ENCODE measurements at regions not wholly inside any gene's neighbourhood (a gene's known extent, or its start where the extent isn't known, plus 50 kb on each side); places are given as distances from the start of the nearest gene placed in this dataset.
A peak's percentile ranks its signal among the peaks of the same experiment; 100 is the strongest.
"Not testable (repeated sequence)": the region's sequence is repeated elsewhere in the genome, so short reads cannot be mapped to it uniquely, and the experiment has no call there.

DNA sequence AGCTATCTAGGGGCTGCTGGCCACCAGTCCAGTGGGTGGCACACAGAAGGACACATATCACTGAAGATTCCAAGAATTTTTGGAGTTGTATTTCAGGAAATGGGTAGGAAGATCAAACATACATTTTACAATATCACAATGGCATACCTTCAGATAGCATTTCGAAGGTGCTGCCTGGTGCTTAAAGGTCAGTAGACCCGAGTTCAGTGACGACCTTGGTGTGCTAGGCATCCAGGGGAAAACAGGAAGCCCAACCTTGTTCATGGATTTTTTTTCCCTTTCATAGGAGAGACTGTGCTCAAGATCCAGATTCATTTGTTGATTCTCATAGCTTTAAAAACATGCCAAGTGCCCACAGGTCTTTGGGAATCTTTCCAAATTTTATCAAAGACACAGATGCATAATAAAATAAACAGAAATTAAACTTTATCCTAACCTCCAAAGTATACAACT, 51.0 kb upstream of the RCBTB2 start:
- DNase-seq, result no peak

DNA sequence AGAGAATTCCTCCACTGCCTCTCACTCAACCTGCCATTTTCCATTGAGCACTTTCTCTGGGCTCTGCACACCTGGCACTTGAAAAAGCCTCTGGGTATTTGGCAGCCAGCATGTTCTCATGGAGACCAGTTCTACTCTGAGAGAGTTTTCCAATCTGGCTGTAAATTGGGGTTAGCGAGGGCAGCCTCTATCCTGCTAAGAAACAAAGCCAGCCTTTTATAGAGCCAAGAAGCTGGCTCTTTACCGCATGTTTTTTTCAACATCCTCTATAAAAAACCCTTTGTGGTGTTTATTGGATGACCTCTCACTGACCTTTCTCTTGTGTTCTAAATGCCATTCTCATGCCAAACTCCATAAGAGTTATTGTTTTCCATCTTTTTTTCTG, 52.6 kb upstream of the RCBTB2 start:
- DNase-seq, result no peak

DNA sequence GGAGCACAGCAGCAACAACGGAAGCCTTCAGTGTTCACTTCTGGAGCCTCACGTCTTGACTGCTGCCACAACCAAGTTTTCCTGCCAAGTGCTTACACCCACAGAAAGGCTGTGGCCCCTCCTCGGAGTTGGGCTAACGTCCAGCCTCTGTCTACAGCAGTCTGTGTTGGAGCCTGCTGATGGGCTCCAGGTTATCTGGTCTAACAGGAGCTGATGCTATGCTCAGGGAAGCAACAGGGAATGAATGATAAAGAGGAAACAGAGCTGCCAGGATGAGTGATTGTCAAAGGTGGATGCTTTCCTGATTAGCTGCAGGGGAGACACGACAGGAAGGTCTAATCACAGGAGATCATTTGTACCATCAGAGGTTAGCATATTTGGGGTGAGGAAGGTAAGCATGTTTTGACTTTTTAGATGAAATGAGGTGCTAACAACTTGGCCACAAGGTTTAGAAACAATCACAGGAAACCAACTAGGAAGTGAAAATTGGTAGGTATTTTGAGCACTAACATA, 53.8 kb upstream of the RCBTB2 start:
- DNase-seq, result no peak

DNA sequence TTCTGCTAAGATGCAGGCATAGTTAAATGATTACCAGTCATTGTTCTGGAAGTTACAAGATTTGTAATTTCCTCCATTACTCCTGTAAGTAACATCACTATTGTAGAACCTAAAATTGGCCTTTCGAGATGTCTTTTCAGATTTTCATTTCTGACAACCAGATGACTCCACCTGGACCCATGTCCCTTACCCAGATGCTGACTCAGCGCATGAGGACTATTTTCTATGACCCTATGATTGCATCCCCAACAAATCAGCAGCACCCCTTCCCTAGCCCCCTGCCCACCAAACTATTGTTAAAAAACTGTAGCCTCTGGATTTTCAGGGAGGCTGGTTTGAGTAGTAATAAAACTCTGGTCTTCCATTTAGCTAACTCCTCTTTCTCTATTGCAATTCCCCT, 55.2 kb upstream of the RCBTB2 start:
- no peak for DNase-seq

DNA sequence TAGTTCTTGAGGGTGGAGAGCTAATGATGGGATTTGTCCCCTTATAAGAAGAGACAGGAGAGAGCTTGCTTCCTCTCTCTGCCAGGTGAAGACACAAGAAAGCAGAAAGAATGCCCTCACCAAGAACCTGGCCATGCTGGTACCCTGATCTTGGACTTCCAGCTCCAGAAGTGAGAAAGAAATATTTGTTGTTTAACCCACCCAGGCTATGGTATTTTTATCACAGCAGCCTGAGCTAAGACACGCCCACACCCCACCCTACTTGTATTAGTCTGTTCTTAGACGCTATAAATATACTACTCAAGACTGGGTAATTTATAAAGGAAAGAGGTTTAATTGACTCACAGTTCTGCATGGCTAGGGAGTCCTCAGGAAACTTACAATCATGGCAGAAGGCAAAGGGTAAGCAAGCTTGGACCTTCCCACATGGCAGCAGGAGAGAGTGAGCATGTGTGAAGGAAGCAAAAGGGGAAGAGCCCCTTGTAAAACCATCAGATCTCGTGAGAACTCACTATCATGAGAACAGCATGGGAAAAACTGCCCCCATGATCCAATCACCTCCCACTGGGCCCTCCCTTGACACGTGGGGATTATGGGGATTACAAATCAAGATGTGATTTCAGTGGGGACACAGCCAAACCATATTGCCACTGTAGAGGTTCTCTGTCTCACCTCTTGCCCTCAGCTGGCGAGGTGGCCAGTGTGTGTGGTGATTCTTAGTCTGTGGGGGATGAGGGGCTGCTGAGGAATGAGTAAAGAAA, 57.4 kb upstream of the RCBTB2 start:
- DNase-seq, result no peak

- DNase-seq, result not testable (repeated sequence)
Observed at GRCh38 chr13:48591124-48591872, 58.4 kb upstream of the RCBTB2 start.

GRCh38 chr13:48591889-48592687, 59.2 kb upstream of the RCBTB2 start:
- no peak for DNase-seq

DNA sequence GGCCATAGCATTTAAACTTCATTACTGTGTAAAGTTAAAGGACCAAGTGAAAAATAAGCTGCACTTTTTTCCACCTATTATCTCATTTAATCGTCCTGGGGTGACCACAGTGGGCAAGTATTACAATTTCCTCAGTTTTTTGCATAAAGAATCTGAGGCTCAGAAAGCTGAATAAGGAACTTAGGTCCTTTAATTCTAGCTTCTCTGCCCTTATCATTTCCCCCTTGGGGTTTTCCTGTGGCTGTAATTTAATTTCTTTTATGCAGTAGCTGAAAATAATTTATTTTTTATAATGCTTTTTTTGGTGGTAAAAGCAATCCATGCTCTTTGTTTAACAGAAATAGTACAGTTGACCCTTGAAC, 59.8 kb upstream of the RCBTB2 start:
- DNase-seq, result no peak

DNA sequence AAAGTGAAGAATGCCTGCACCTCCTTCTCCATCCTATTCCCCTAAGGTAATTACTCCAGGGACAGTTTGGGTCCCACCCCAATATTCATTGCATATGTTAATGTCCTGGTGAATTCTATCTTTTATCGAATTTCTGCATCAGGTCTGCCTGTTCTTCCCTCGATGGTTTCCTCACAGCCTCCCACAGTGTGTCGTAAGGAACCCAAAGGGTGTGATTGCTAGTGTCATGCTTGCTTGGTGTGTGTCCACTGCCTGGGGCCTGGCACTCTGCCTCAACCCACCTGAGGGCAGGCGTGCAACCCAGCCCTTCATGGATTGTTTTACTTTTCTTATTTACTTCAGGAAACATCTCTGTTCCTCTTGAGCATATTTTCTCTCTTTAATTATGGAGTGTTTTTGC, 60.2 kb upstream of the CYSLTR2 start:
- DNase-seq, result no peak

DNA sequence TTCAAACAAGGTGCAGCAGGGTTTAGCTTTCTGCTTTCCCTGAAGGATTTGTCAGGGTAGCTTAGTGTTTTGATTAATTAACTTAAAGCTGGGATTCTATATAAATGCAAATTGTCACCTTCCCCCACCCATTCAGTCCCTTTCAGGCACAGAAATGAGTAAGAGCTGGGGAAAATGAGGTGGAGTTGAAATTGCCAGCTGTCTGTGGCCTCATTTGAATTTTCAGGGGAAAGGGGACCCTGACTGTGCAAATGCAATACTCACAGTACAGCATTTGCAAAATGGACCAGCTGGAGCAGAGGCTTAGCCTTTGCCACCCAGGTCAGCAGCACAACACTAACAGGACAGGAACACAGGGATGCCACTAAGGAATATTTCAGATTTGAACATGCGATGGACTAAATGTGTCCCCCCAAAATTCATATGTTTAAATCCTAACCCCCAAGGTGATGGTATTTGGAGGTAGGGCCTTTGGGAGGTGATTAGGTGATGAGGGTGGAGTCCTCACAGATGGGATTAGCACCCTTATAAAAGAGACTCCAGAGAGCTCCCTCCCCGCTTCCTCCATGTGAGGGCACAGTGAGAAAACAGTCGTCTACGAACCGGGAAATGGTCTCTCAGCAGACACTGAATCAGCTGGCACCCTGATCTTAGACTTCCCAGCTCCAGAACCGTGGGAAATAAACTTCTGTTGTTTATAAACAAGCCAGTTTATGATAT, 59.5 kb upstream of the CYSLTR2 start:
- no peak for DNase-seq

DNA sequence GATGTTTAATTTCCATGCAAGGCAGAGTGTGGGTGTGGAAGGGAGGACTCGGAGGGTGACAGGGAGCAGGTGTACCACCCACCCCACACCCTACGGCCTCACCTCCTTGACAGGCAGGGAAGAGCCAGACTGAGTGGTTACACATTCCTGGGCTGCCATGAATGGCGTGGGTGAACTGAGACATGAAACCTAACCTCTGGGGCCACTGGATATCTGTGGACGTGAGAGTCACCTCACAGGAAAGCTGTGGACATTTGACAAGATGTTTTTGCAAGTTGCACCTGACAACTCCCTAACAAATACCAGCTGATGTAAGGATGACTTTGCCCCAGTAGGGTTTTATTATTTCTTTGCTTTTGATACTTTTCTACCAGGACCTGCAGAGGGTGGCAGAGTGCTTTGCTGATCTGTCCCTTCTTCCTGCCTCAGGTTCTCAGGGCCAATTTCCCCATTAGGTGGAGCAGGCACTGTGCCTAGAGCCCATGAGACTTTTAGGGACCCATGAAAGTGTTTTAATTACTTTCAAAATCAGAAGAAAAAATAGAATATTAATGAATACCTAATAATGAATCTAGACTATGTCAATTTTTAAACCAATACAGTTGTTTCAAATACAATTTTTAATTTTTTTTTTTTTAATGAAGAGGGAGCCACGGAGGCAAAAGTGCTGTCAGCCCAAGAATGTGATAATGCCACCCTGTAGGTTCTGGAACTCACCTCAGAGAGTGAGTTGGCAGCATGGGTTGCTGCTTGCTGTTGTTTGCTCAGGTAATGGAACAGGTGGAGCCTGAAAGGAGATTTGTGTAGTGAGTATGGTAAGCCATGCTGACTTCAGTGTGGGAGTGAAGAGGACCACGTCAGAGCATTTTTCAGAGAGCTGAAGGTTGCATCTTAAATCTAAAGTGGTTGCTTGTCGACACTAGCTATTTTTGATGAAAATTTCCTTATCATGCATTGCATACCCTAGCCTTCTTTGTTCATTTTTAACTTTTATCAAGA, 58.0 kb upstream of the CYSLTR2 start:
- DNase-seq, result peak in 1 of 2 donors; percentile 42

- DNase-seq, result no peak
Observed at GRCh38 chr13:48600374-48601364, 53.1 kb upstream of the CYSLTR2 start.

- DNase-seq, result no peak
Observed at GRCh38 chr13:48602296-48603016, 51.3 kb upstream of the CYSLTR2 start.

- no peak for DNase-seq
Observed at GRCh38 chr13:48603375-48603774, 50.4 kb upstream of the CYSLTR2 start.

All from right lung (tissue), 2 donors.